Liver (tissue), 8 donors: ENCODE measurements at regions not wholly inside any gene's neighbourhood (a gene's known extent, or its start where the extent isn't known, plus 50 kb on each side); places are given as distances from the start of the nearest gene placed in this dataset.
A peak's percentile ranks its signal among the peaks of the same experiment; 100 is the strongest.

Source experiments
- DNase-seq: peaks from one replicate; pipeline ENCODE4 v3.0.0-alpha.2; 2017; ENCODE audit warnings: low spot score
- H3K27ac ChIP-seq, 2 donors: one replicate each; pipeline ENCODE4 v1.7.0; 2013; ENCODE audit warnings: inconsistent platforms in 2 of 2, low read length in 2 of 2, control low read depth in 1 of 2, low read depth in 1 of 2, mild to moderate bottlenecking in 1 of 2
- H3K27me3 ChIP-seq, 4 donors: one replicate each; pipeline versions ENCODE4 v1.6.1 to v1.7.0; 2013; ENCODE audit warnings: low read length in 3 of 4, inconsistent platforms in 1 of 4, mild to moderate bottlenecking in 1 of 4, moderate library complexity in 1 of 4; ENCODE audit not compliant: control insufficient read depth in 4 of 4, insufficient read depth in 4 of 4
- H3K36me3 ChIP-seq, 4 donors: one replicate each; pipeline versions ENCODE4 v1.6.1 to v1.7.0; 2013; ENCODE audit warnings: low read length in 3 of 4, mild to moderate bottlenecking in 3 of 4, low read depth in 1 of 4, moderate library complexity in 1 of 4; ENCODE audit not compliant: control insufficient read depth in 4 of 4, insufficient read depth in 3 of 4
- H3K4me1 ChIP-seq, 4 donors: one replicate each; pipeline versions ENCODE4 v1.6.1 to v1.7.0; 2013; ENCODE audit warnings: low read length in 3 of 4, mild to moderate bottlenecking in 3 of 4, moderate library complexity in 1 of 4; ENCODE audit not compliant: control insufficient read depth in 4 of 4, insufficient read depth in 4 of 4
- H3K4me3 ChIP-seq, 3 donors: one replicate each; pipeline versions ENCODE4 v1.6.1 to v1.7.0; 2013; ENCODE audit warnings: low read length in 3 of 3, control low read depth in 1 of 3, low read depth in 1 of 3, mild to moderate bottlenecking in 1 of 3
- H3K9ac ChIP-seq, 2 donors: one replicate each; pipeline ENCODE4 v1.7.0; 2013; ENCODE audit warnings: low read length in 2 of 2, mild to moderate bottlenecking in 2 of 2, moderate library complexity in 2 of 2, control low read depth in 1 of 2, low read depth in 1 of 2
- H3K9me3 ChIP-seq, 4 donors: one replicate each; pipeline versions ENCODE4 v1.6.1 to v1.7.0; 2013; ENCODE audit warnings: low read length in 3 of 4; ENCODE audit not compliant: control insufficient read depth in 4 of 4
- ATF3 ChIP-seq: IDR thresholded peaks from 2 replicates; pipeline ENCODE4 v1.6.1; 2016; ENCODE audit warnings: antibody characterized with exemption
- CTCF ChIP-seq: fragments of 150-350 bp; IDR thresholded peaks from 2 replicates; pipeline ENCODE4 v1.5.1; 2017; ENCODE audit warnings: improper control_type of control experiment, low read depth, low read length; ENCODE audit not compliant: missing input control
- EGR1 ChIP-seq, 2 donors: IDR thresholded peaks; 2 replicates each; pipeline ENCODE4 v1.6.1; 2016 to 2018; ENCODE audit warnings: antibody characterized with exemption in 2 of 2, low read depth in 2 of 2
- FOXA1 ChIP-seq: IDR thresholded peaks from 2 replicates; pipeline ENCODE4 v1.6.1; 2016; ENCODE audit warnings: antibody characterized with exemption
- FOXA2 ChIP-seq: IDR thresholded peaks from 2 replicates; pipeline ENCODE4 v1.6.1; 2016; ENCODE audit warnings: antibody characterized with exemption
- GABPA ChIP-seq, 2 donors: IDR thresholded peaks in 1 of 2; conservative IDR thresholded peaks in 1 of 2; 2 replicates each; pipeline ENCODE4 v1.6.1; 2016; ENCODE audit warnings: antibody characterized with exemption in 2 of 2, mild to moderate bottlenecking in 1 of 2, moderate library complexity in 1 of 2
- HNF4A ChIP-seq, 2 donors: conservative IDR thresholded peaks; 2 replicates each; pipeline ENCODE4 v1.6.1; 2016; ENCODE audit warnings: antibody characterized with exemption in 2 of 2, mild to moderate bottlenecking in 2 of 2
- HNF4G ChIP-seq: IDR thresholded peaks from 2 replicates; pipeline ENCODE4 v1.6.1; 2016; ENCODE audit warnings: antibody characterized with exemption
- JUND ChIP-seq, 2 donors: IDR thresholded peaks; 2 replicates each; pipeline ENCODE4 v1.6.1; 2016; ENCODE audit warnings: antibody characterized with exemption in 2 of 2
- MAX ChIP-seq: IDR thresholded peaks from 2 replicates; pipeline ENCODE4 v1.6.1; 2016; ENCODE audit warnings: antibody characterized with exemption
- NR2F2 ChIP-seq: IDR thresholded peaks from 2 replicates; pipeline ENCODE4 v1.6.1; 2016; ENCODE audit warnings: antibody characterized with exemption
- RAD21 ChIP-seq, 2 donors: IDR thresholded peaks; 2 replicates each; pipeline ENCODE4 v1.6.1; 2016; ENCODE audit warnings: antibody characterized with exemption in 2 of 2, mild to moderate bottlenecking in 2 of 2
- REST ChIP-seq: IDR thresholded peaks from 2 replicates; pipeline ENCODE4 v1.6.1; 2016; ENCODE audit warnings: antibody characterized with exemption, mild to moderate bottlenecking
- RXRA ChIP-seq, 2 donors: IDR thresholded peaks; 2 replicates each; pipeline ENCODE4 v1.6.1; 2017 to 2018; ENCODE audit warnings: antibody characterized with exemption in 2 of 2, mild to moderate bottlenecking in 1 of 2
- SP1 ChIP-seq: IDR thresholded peaks from 2 replicates; pipeline ENCODE4 v1.6.1; 2018; ENCODE audit warnings: antibody characterized with exemption, mild to moderate bottlenecking
- TAF1 ChIP-seq: conservative IDR thresholded peaks from 2 replicates; pipeline ENCODE4 v1.6.1; 2016; ENCODE audit warnings: antibody characterized with exemption, mild to moderate bottlenecking
- YY1 ChIP-seq: IDR thresholded peaks from 2 replicates; pipeline ENCODE4 v1.6.1; 2016; ENCODE audit warnings: antibody characterized with exemption, mild to moderate bottlenecking
- ZBTB33 ChIP-seq: IDR thresholded peaks from 2 replicates; pipeline ENCODE4 v1.6.1; 2016; ENCODE audit warnings: antibody characterized with exemption
- WGBS: extraction: QIAGEN DNeasy Blood & Tissue Kit; methylation state at CpG from one replicate; pipeline ENCODE4 v1.1.7; 2013; 5-methylcytosine and 5-hydroxymethylcytosine counted together
- donor health status: healthy.
- donor health status: healthy.
- donor health status: healthy.
- donor health status: healthy.
- donor health status: healthy.

- Histone ChIP-seq H3K27ac (peak overlapping the region; percentile 76 to 92), H3K27me3 (no peaks in the 10 kb centered on the region), H3K36me3 (no peaks in the 10 kb centered on the region), H3K4me3 (peak overlapping the region in 2 of 3 donors; percentile 42 to 55), H3K9me3 (no peaks in the 10 kb centered on the region), H3K9ac (peak overlapping the region in 1 of 2 donors; percentile 93), H3K4me1 (peaks cover 3 to 37% (median 22%) of the 10 kb centered on the region in 4 donors)
- TF ChIP-seq FOXA1 (no peak), YY1 (peak; percentile 37), NR2F2 (peak; percentile 78), RXRA (IDR thresholded peaks at IDR 0.05) (peak; percentile 95), EGR1 (IDR thresholded peaks at IDR 0.05; ENCODE audit: low read depth in 2 of 2) (peak in 1 of 2 donors; percentile 43), HNF4G (peak; percentile 55), JUND (IDR thresholded peaks at IDR 0.05) (peak; percentile 47 to 59), CTCF (no peak), REST (no peak), TAF1 (no peak), GABPA (IDR thresholded peaks at IDR 0.05 in 1 of 2, conservative IDR thresholded peaks at IDR 0.05 in 1 of 2) (no peak), SP1 (peak; percentile 82), ATF3 (peak; percentile 20), ZBTB33 (peak; percentile 67), FOXA2 (peak; percentile 30), RAD21 (IDR thresholded peaks at IDR 0.05) (peak; percentile 53 to 71), HNF4A (conservative IDR thresholded peaks at IDR 0.05) (peak; percentile 91 to 93), MAX (peak; percentile 57)
- DNase-seq = no peak
- WGBS = 30% methylated on average over 5 of the region's 5 CpGs
Observed at GRCh38 chr2:62568983-62569837, 63.2 kb upstream of the TMEM17 start.
